ENCODE measurements at regions not wholly inside any gene's neighbourhood (a gene's known extent, or its start where the extent isn't known, plus 50 kb on each side); places are given as distances from the start of the nearest gene placed in this dataset.

- Histone ChIP-seq H3K4me2 (ENCODE audit: low read length) (no peak overlapping the region), H3K9ac (ENCODE audit: low read length) (no peak overlapping the region), H3K36me3 (ENCODE audit: insufficient read depth, low read length) (no peaks in the 10 kb centered on the region), H3K9me2 (ENCODE audit: insufficient read depth, low read length) (no peaks in the 10 kb centered on the region), H3K9me3 (ENCODE audit: low read length) (no peaks in the 10 kb centered on the region), H3K4me3 (ENCODE audit: low read length) (no peak overlapping the region), H3K27ac (ENCODE audit: low read length) (no peak overlapping the region), H3K27me3 (ENCODE audit: insufficient read depth, low read depth, low read length) (no peaks in the 10 kb centered on the region), H2AFZ (ENCODE audit: low read depth, low read length) (no peak overlapping the region), H3K79me2 (replicated peaks; ENCODE audit: insufficient read depth, low read length) (no peaks in the 10 kb centered on the region), H3F3A (ENCODE audit: insufficient read depth, low read length, poor library complexity, severe bottlenecking) (no peaks in the 10 kb centered on the region), H4K20me1 (ENCODE audit: insufficient read depth) (no peaks in the 10 kb centered on the region)
- TF ChIP-seq CTCF (IDR thresholded peaks at IDR 0.05; ENCODE audit: poor library complexity, severe bottlenecking) (no peak), TAF1 (IDR thresholded peaks at IDR 0.05; ENCODE audit: low read depth) (no peak), RAD21 (conservative IDR thresholded peaks at IDR 0.05) (no peak), POLR2AphosphoS5 (IDR thresholded peaks at IDR 0.05) (no peak), MXI1 (conservative IDR thresholded peaks at IDR 0.05; ENCODE audit: poor library complexity, severe bottlenecking) (no peak), SMC3 (conservative IDR thresholded peaks at IDR 0.05; ENCODE audit: poor library complexity) (no peak), EP300 (conservative IDR thresholded peaks at IDR 0.05; ENCODE audit: poor library complexity, severe bottlenecking) (no peak), REST (IDR thresholded peaks at IDR 0.05; ENCODE audit: borderline replicate concordance) (no peak), EZH2 (IDR thresholded peaks at IDR 0.05; ENCODE audit: borderline replicate concordance, insufficient read depth, low read length, poor library complexity, severe bottlenecking) (no peak)
Observed at GRCh38 chr6:81531869-81532561, 220.5 kb downstream of the TENT5A start.

- Histone ChIP-seq H3K36me3 (ENCODE audit: insufficient read depth, low read length) (no peaks in the 10 kb centered on the region), H3K4me2 (ENCODE audit: low read length) (no peak overlapping the region), H3K27me3 (ENCODE audit: insufficient read depth, low read depth, low read length) (no peaks in the 10 kb centered on the region), H3K79me2 (replicated peaks; ENCODE audit: insufficient read depth, low read length) (no peaks in the 10 kb centered on the region), H3K27ac (ENCODE audit: low read length) (no peak overlapping the region), H4K20me1 (ENCODE audit: insufficient read depth) (no peaks in the 10 kb centered on the region), H3K4me3 (ENCODE audit: low read length) (no peak overlapping the region), H2AFZ (ENCODE audit: low read depth, low read length) (no peak overlapping the region), H3K9ac (ENCODE audit: low read length) (no peak overlapping the region), H3K9me2 (ENCODE audit: insufficient read depth, low read length) (no peaks in the 10 kb centered on the region), H3F3A (ENCODE audit: insufficient read depth, low read length, poor library complexity, severe bottlenecking) (no peaks in the 10 kb centered on the region), H3K9me3 (ENCODE audit: low read length) (no peaks in the 10 kb centered on the region)
- TF ChIP-seq EZH2 (IDR thresholded peaks at IDR 0.05; ENCODE audit: borderline replicate concordance, insufficient read depth, low read length, poor library complexity, severe bottlenecking) (no peak), MXI1 (conservative IDR thresholded peaks at IDR 0.05; ENCODE audit: poor library complexity, severe bottlenecking) (no peak), SMC3 (conservative IDR thresholded peaks at IDR 0.05; ENCODE audit: poor library complexity) (no peak), POLR2AphosphoS5 (IDR thresholded peaks at IDR 0.05) (no peak), TAF1 (IDR thresholded peaks at IDR 0.05; ENCODE audit: low read depth) (no peak), REST (IDR thresholded peaks at IDR 0.05; ENCODE audit: borderline replicate concordance) (no peak), RAD21 (conservative IDR thresholded peaks at IDR 0.05) (no peak), CTCF (IDR thresholded peaks at IDR 0.05; ENCODE audit: poor library complexity, severe bottlenecking) (no peak), EP300 (conservative IDR thresholded peaks at IDR 0.05; ENCODE audit: poor library complexity, severe bottlenecking) (no peak)
Observed at GRCh38 chr6:81517455-81517854, 235.0 kb downstream of the TENT5A start.
